UCSD-AML1 (cell line): ENCODE measurements at regions not wholly inside any gene's neighbourhood (a gene's known extent, or its start where the extent isn't known, plus 50 kb on each side); places are given as distances from the start of the nearest gene placed in this dataset.

Source experiments
- DNase-seq: peaks from one replicate; lab custom pipeline; 2025; ENCODE audit not compliant: unreplicated experiment; lab: John Stamatoyannopoulos, UW

DNA sequence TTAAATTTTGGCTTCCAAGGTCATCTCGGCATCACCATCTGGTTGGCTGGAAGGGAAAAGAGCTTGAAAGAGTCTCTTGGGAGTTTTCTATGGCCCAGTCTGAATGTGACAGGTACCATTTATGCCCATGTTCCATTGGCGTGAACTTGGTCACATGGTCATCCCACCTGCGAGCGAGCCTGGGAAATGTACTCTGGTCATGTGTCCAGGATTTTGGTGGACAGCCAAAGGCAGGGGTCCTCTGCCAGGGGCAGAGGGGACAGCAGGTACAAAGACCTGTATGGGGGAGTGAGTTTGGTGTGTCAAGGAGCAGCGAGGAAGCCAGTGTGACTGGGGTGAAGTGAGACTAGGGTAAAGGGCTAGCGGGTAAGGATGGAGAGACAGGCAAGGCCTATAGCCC is 112.6 kb downstream of the CDC5L start:
- no peak for DNase-seq

DNA sequence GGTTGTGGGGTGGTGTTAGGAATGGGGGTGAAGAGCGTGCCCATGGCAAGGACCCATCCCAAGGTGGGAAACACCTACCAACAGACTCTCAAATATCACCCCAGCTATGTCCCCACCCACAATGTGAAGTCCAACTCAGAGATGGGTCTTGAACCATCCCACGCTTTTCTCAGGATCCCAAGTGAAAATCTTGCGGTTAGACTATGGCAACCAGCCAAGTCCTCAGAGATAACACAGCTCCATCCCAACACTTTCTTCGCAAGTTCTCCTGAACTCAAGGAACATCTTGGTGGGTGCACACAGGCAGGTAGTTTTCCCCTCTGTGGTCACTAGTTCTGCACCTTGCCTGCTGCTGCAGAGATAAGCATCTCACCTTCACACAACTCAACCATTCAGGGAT is 116.0 kb downstream of the CDC5L start:
- DNase-seq: no peak

DNA sequence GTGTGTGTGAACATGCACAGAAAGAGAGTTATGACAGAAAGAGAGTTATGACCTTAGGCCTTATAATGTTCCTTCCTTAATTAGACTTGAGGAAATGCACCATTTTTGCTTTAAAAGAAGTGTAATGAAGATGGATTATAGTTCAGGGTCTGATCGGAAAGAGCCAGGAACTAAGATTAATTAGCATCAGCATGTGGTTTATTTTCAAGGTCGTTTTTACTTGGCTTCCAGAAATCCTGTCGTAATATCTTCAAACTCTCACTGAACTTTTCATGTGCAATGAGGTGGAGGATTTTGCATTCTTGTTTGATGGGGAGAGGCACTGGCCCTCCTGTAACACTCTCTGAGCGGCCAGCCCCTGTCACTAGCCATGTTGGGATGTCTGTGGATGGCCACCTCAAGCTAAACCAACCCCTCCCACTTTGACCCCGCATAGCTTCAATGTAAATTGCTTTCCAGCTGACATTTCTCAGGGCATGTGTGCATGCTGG is 116.8 kb downstream of the CDC5L start:
- no peak for DNase-seq

DNA sequence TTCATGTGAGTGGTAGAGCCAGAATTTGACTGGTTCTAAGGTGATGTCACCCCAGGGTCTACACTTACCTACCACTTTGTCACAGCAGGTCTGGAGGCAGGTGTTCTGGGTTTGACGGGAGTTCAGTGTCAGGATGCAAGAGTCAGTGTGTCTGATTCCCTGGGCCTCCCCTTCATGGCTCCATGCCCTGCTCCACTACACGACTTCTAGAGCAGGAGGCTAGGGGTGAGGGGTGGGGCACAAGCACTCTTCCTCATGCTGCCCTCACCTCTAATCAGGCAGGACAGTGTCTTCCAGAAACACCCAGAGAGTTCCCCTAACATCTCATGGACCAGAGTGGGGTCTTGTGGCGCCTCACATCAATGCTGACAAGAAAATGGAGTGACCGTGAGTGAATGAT is 118.2 kb downstream of the CDC5L start:
- DNase-seq: no peak

DNA sequence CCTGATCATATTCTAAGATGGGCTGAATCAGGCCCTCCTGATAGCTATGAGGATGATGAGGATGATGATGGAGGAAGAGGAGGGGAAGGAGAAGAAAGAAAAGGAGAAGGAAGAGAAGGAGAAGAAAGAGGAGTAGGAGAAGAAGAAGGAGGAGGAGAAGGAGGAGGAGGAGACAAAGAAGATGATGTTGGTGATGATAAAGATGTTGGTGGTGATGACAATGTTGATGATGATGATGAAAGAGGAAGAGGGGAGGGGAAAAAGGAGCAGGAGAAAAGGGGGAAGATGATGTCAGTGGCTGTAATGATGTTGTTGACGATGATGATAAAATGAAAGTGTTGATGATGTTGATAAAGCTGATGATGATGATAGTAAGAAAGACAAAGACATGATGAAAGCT is 119.5 kb downstream of the CDC5L start:
- no peak for DNase-seq

DNA sequence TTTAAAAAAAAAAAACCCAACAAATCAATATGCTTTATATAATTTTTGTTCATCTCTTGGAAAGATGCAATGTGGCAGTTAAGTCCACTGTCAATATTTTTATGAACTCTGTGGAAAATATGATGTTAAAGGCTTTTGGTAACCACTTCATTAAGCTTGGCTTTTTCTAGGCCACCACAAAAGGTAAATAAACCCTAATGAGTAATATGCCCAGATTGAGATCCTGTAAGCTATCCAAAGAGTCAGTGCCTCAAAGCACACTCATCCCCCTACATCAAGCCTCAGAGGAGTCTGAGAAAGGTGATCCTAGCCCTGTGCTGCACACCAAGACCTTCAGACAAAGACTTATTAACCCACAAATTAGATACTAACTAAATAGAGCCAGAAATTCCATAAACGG is 121.1 kb downstream of the CDC5L start:
- no peak for DNase-seq

DNA sequence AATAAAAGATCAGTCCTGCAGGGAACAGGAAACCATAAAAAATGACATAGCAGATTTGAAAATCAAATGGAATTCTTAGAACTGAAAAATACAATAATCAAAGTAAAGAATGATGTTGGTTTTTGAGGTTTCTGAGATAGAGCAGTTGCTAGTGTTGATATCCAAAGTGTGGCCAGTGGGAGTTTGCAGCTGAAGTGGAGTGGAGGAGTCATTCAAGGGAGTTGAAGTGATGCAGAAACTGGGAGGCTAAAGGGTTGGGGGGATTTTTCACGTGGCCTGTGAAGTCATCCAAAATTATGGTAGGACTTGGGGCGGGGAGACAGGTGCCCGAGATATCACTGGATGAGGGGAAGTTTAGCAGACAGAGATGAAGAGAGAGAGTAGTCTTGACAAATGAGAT is 123.6 kb downstream of the CDC5L start:
- no peak for DNase-seq

DNA sequence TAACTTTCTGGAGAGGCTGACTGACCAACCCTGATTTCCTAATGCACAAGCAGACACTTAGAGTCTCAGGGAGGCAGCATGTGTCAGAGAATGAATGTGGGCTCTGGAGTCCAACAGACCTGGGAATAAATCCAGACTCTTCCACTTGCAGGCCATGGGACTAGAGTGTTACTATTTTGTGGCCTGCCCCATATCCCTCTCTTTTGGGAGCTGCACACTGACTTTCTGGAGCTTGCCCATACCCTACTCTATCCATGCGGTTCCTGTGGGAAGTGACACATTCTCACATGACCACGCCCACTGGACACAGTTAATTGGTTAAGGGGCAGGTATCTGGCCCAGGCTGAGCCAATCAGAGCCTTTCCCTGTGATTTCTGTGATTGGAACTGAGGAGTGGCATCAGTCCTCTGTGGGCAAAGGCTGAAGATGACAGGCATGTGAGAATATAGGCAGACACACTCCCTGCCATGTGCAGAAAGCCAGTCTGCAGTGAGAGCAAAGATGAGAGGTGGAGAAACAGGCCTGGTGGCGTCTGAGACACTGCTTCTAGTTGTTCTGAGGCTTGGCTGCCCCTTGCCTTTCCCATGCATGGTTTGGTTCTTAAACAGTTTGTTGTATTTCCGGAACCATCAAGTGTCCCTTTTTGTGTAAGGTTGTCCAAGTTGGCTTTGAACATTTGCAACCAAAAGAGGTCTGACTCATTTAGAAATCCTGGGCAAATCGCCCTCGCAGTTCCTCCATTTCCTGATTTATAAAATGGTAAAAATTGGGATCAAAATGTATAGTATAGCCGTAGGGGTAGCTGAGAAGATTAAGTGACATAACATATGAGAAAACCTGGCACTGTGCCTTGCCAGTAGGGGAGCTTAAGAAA is 125.6 kb downstream of the CDC5L start:
- no peak for DNase-seq

DNA sequence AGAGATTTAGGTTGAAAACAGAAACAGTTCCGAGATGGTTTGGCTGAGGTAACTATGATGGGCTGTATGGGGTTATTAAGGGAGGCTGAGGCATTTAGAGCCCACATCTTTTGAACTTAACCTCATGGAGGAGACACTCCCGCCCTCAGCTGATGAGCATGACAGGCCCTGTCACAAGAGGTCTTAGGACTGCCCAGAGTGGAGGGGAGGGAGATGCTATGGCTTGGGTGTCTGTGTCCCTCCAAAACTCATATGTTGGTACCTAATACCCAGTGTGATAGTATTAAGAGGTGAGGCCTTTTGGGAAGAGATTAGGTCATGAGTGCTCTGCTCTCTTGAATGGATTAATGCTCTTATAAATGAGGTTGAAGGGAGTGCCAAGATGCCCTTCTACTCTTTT is 126.6 kb downstream of the CDC5L start:
- DNase-seq: no peak

DNA sequence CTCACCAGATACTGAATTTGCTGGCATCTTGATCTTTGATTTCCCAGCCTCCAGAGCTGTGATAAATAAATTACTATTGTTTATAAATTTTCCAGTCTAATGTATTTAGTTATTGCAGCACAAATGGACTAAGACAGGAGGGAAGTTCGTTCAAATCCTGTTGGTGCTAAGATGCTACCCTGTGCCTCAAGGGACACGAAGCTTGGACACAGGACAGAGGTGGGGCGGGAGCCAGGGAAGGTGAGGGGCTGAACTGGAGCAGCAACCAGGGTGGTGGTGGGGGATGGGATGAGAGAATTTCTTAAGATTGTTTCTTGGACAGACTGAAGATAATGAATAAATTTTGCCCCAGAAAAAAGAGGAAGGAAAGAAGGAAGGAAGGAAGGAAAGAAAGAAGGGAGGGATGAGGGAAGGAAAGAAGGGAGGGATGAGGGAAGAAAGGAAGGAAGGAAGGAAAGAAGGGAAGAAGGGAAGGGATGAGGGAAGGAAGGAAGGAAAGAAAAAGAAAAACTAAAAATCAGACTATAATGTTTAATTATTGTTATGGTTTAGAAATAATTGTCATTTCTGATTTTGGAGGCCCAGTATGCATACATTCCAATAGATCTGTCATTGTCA is 127.2 kb downstream of the CDC5L start:
- no peak for DNase-seq

DNA sequence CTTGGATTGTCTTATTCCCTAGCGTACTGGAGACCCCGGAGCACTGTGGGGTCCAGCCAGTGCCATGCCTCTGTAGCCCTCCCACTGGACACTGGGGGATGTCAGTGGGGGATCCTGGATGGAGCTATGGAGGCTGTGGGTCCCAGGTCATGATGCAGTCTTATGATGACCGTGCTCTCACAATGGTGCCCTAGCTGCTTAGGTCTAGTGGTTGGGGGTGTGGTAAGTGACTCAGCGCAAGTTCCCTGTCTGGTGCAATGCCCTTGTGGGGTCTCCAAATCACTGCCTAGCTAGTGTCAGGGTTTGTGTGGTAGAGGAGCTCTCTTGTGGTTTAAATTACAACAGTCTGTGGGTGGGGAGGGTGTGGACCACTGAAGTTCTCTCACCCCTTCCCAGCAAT is 135.4 kb downstream of the CDC5L start:
- no peak for DNase-seq

DNA sequence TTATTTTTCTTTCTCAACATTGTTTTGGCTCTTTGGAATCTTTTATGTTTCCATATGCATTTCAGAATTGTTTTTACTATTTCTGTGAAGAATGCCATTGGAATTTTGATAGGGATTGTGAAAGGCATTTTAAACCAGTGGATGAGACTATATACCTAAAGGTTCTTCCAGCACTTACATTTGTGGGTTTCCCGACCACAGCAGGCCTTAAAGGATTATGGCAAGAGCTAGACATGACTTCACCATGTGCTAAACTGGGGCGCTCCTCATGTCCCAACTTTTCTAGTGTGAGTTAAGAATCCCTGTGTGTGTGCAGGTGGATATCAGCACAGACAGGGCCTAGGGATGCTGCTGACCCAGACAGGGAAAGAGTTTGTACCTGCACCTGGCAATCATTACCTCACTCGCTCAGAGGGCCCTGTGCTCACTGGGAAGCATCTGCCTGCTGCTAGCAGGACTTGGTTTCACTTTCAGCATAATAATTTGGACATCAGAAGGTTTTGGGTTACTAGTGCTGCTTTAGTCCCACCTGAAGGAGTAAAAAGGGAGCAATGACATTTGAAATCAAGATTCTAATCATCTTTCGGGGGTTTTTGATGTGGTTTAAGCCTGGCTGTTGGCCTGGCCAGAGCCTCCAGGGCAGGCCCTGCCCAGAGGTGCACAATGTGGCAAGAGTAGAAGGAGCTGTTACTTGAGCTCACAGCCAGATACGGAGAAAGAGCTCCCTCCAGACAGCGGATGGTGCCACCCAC is 137.1 kb downstream of the CDC5L start:
- no peak for DNase-seq

DNA sequence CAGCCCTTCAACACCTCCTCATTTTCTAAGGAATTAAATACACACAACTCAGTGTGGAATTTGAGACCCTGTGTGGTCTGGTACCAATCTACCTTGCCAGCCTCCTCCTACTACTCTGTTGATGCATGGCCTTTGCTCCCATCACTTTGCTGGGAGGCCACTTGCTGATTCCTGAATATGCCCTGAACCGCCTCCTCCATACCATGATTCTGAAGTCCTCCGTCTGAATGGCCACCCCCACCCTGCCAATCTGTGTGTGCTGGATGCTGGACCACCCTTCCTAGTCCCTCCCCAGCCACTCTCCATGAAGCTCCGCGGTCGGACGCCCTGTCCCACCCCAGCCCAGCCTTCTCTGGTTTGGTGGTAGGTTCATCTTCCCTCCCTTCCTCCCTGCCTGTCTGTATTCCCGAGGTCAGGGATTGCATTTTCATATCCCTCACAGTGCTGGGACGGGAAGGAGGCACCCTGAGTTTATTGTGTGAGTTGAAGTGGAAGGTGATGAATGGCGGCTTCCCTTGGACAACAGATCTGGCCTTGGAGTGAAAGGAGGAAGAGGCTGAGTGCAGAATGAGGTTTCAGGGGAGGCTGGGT is 138.3 kb downstream of the CDC5L start:
- DNase-seq: no peak

DNA sequence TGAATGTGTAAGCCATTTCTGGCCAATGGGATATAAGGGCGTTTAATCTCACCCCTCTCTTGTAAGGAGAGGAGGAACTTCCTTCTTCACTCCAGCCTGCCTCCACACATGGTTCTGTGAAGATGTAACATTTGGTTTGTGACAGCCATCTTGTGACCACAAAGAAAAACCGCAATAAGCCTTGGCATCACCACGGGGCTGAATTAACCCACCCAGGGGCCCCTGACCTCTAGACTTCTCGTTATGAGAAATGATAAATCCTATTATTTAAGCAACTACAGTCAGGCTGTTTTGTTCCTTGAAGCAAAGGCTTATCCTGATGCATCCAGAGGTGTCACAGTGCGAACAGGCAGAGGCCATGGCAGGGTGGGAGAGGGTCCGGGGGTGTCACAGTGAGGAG is 139.7 kb downstream of the CDC5L start:
- no peak for DNase-seq

DNA sequence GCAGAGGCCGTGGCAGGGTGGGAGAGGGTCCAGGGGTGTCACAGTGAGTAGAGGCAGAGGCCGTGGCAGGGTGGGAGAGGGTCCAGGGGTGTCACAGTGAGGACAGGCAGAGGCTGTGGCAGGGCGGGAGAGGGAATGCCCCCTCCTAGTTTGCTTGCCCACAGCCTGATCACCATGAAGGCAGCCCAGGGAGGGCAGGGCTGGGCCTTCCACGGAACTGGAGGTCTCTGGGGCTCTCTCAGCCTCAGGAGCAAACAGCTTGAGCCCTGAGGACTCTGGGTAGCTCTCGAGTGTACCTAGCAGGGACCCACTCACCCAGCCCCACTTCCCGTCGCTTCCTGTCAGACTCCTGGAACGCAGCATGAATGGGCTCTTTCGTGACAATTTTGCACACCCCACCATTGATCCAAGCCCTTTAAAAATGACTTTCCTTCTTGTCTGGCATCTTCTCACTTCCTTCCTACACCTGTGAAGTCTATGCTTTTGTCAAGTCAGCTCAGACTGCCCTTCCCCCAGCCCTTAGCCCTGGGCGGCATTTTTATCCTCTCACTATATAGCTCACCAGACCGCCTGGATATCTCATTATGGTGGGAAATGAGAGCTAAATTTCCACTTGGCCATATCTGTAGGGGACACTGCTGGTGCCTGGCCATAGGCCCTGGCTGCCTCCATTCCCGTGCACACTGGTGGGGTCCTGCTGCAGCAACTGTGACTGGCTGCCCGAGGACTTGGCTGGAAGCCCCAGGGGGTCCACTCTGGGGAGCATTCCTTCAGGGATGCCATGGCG is 140.3 kb downstream of the CDC5L start:
- no peak for DNase-seq

DNA sequence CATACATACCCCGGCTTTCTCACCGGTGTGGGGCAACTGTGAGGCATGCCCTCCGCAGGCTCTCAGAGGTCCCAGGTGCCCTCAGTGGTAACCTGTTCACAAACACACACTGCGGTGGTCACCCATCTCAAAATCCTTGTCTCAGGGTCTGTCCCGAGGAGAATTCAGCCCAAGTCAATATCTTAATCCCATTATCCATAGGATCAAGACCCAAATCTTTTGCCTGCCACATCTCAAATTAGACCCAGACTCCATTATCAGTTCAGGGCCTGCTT is 140.8 kb downstream of the CDC5L start:
- DNase-seq: no peak

DNA sequence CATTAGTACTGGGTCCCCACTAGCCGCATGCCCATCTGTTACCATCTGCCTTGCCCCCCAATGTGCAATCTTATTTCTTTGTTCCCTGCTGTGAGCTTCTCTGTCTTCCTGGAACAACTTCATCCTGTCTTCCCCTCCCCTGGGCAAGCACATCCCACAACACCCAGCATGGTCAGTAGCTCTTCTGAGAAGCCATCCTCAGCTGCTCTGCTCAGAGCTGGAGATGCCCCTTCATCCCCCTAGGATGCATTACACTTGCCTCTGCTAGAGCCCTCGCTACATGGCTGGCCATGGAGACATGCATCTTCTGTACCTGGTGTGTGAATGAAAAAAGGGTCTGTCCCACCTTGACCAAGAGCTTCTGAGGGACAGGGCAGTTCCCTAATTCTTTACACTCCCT is 141.2 kb downstream of the CDC5L start:
- DNase-seq: no peak

DNA sequence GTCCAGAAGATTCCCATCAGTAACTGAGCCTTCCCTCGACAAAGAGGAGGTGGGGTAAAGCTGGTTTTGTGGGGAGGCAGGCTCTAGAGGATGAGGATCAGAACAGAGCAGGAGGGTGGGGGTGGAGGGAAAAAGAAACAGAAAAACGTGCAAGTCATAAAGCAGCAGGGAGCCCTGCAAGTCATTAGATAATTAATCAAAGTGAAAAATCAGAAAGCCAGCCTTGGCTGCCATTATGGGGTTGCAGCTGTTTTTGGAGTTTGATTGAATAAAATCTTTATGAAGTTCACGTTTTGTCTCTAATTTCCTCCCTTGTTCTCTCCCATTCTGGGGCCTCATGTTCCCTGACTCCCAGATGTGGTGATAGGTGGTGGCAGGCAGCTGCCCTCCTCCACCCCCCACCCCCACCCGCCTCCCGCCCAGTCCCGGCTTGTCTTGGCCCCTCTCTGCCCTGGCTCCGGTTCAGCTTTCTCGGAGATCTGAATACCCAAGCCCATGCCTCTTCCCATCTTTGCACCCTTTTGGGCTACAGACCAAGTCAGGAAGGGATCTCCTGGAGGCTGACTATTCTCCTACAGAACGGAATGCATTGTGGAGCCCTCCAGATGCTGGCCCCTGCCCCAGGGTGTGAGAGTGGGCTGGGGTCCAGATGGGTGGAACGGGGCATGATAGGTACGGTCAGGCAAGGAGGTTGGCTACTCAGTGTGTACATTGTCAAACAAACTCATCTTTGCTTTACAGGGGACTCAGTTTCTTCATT is 141.8 kb downstream of the CDC5L start:
- no peak for DNase-seq

DNA sequence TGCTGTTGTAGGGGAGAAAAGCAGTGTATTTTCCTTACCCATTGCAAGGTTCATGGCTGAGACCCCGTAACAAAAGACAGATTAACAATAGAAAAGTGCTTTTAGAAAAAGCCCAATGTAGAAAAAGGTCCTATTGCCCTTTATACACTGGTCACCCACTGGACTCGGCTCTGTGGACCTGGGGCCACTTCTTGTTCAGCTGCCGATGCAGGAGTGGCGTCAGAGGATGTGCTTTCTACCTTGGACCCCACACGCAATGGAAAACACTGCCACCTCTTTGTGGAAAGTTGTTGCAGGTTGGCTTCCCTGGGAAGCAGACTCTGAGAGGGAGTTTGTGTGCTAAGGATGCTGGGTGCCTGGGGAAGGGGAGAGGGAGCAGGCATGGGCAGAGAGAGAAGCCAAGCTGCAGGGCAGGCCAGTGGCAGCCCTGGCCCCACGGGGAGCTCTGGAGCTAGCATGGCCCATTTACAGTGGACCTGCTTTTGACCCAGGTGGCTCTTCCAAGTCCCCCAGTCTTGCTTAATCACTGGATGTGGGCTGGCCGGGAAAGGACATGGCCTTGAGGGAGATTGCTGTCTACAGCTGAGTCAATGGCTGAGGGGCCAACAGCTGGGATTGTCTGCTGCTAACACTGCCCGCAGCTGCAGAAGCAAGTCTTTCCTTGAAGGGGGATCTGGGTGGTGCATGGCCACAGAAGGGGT is 142.9 kb downstream of the CDC5L start:
- no peak for DNase-seq

DNA sequence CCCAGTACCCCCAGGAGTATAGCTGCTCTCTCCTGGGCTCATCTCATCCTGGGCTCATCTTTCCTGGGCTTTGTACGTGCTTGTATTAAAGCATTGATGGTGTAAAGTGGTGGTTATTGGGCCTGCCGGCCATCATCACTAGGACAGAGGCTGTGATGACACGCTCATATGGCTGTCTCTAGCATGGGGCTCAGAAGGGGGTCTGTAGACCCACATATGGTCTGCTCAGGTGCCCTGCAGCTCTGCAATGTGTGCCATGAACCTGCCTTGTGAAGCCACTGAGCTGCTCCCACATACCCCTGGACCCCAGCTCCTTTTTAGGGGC is 143.4 kb downstream of the CDC5L start:
- DNase-seq: no peak
